Parathyroid adenoma (tissue), 2 donors: ENCODE measurements at regions not wholly inside any gene's neighbourhood (a gene's known extent, or its start where the extent isn't known, plus 50 kb on each side); places are given as distances from the start of the nearest gene placed in this dataset.

Source experiments
- H2AFZ ChIP-seq: fragments of 300-600 bp; sonication (generic); one replicate; pipeline ENCODE4 v1.7.0; 2017; ENCODE audit warnings: antibody characterized with exemption, mild to moderate bottlenecking
- H3K27ac ChIP-seq: fragments of 300-600 bp; sonication (generic); one replicate; pipeline ENCODE4 v1.7.0; 2017
- H3K27me3 ChIP-seq: fragments of 300-600 bp; sonication (generic); one replicate; pipeline ENCODE4 v1.7.0; 2017; ENCODE audit warnings: low read length; ENCODE audit not compliant: control insufficient read depth, insufficient read depth
- H3K36me3 ChIP-seq: fragments of 300-600 bp; sonication (generic); one replicate; pipeline ENCODE4 v1.7.0; 2017; ENCODE audit warnings: low read length; ENCODE audit not compliant: control insufficient read depth, insufficient read depth
- H3K4me1 ChIP-seq: fragments of 300-600 bp; sonication (generic); one replicate; pipeline ENCODE4 v1.7.0; 2017; ENCODE audit warnings: control low read depth
- H3K4me2 ChIP-seq: fragments of 300-600 bp; sonication (generic); one replicate; pipeline ENCODE4 v1.7.0; 2017; ENCODE audit warnings: low read length
- H3K4me3 ChIP-seq: fragments of 300-600 bp; sonication (generic); one replicate; pipeline ENCODE4 v1.7.0; 2017; ENCODE audit warnings: low read depth, low read length
- H3K79me2 ChIP-seq: fragments of 300-600 bp; sonication (generic); one replicate; pipeline ENCODE4 v1.7.0; 2017; ENCODE audit warnings: control low read depth
- H3K9ac ChIP-seq: fragments of 300-600 bp; sonication (generic); one replicate; pipeline ENCODE4 v1.7.0; 2017; ENCODE audit warnings: mild to moderate bottlenecking
- H3K9me3 ChIP-seq: fragments of 300-600 bp; sonication (generic); one replicate; pipeline ENCODE4 v1.7.0; 2017; ENCODE audit warnings: low read length; ENCODE audit not compliant: control insufficient read depth
- CTCF ChIP-seq: fragments of 300-600 bp; sonication (generic); IDR thresholded peaks from one replicate; pipeline ENCODE4 v1.7.0; 2017; ENCODE audit warnings: antibody characterized with exemption, mild to moderate bottlenecking
- donor health status: primary hyperparathyroidism.

GRCh38 chr11:23095650-23096189 is 235.4 kb upstream of the CCDC179 start:
- Histone ChIP-seq H3K27me3 (no peaks in the 10 kb centered on the region), H3K79me2 (no peaks in the 10 kb centered on the region), H3K27ac (no peak overlapping the region), H3K4me2 (no peak overlapping the region), H3K4me1 (no peaks in the 10 kb centered on the region), H3K9ac (no peak overlapping the region), H3K9me3 (no peaks in the 10 kb centered on the region), H3K36me3 (no peaks in the 10 kb centered on the region), H2AFZ (no peak overlapping the region), H3K4me3 (no peak overlapping the region)
- no peak for TF ChIP-seq CTCF

GRCh38 chr11:23097891-23098290 is 237.6 kb upstream of the CCDC179 start:
- H3K4me1 ChIP-seq: no peaks in the 10 kb centered on the region
- H3K4me2 ChIP-seq: no peak overlapping the region
- no peak overlapping the region for H3K9ac ChIP-seq
- no peaks in the 10 kb centered on the region for H3K27me3 ChIP-seq
- peak overlapping the region; percentile 42 for H2AFZ ChIP-seq
- TF ChIP-seq CTCF: no peak
- H3K4me3 ChIP-seq: no peak overlapping the region
- H3K27ac ChIP-seq: no peak overlapping the region
- no peaks in the 10 kb centered on the region for H3K9me3 ChIP-seq
- no peaks in the 10 kb centered on the region for H3K79me2 ChIP-seq
- no peaks in the 10 kb centered on the region for H3K36me3 ChIP-seq

GRCh38 chr11:23099256-23099655 is 239.0 kb upstream of the CCDC179 start:
- H3K27ac ChIP-seq: no peak overlapping the region
- H3K79me2 ChIP-seq: no peaks in the 10 kb centered on the region

GRCh38 chr11:23100726-23101125 is 240.5 kb upstream of the CCDC179 start:
- no peaks in the 10 kb centered on the region for H3K9me3 ChIP-seq
- no peaks in the 10 kb centered on the region for H3K27me3 ChIP-seq
- H3K9ac ChIP-seq: no peak overlapping the region
- H3K4me1 ChIP-seq: no peaks in the 10 kb centered on the region
- no peak overlapping the region for H2AFZ ChIP-seq
- H3K4me2 ChIP-seq: no peak overlapping the region
- no peak overlapping the region for H3K27ac ChIP-seq
- no peaks in the 10 kb centered on the region for H3K36me3 ChIP-seq
- no peak overlapping the region for H3K4me3 ChIP-seq
- H3K79me2 ChIP-seq: no peaks in the 10 kb centered on the region
- TF ChIP-seq CTCF: no peak

More at GRCh38 chr11:23099256-23099655, 239.0 kb upstream of the CCDC179 start:
- H2AFZ ChIP-seq: no peak overlapping the region
- H3K4me1 ChIP-seq: no peaks in the 10 kb centered on the region
- no peaks in the 10 kb centered on the region for H3K27me3 ChIP-seq
- H3K4me3 ChIP-seq: no peak overlapping the region
- H3K36me3 ChIP-seq: no peaks in the 10 kb centered on the region
- no peak for TF ChIP-seq CTCF
- no peak overlapping the region for H3K9ac ChIP-seq
- H3K9me3 ChIP-seq: no peaks in the 10 kb centered on the region
- no peak overlapping the region for H3K4me2 ChIP-seq

GRCh38 chr11:23103416-23103815 is 243.1 kb upstream of the CCDC179 start:
- Histone ChIP-seq H3K9me3 (no peaks in the 10 kb centered on the region), H2AFZ (no peak overlapping the region), H3K4me1 (no peaks in the 10 kb centered on the region), H3K79me2 (no peaks in the 10 kb centered on the region), H3K27ac (no peak overlapping the region), H3K4me2 (no peak overlapping the region), H3K4me3 (no peak overlapping the region), H3K9ac (no peak overlapping the region), H3K36me3 (no peaks in the 10 kb centered on the region), H3K27me3 (no peaks in the 10 kb centered on the region)
- TF ChIP-seq CTCF: no peak
